Esophagus (tissue), 2 donors: ENCODE measurements at regions not wholly inside any gene's neighbourhood (a gene's known extent, or its start where the extent isn't known, plus 50 kb on each side); places are given as distances from the start of the nearest gene placed in this dataset.
"Not testable (repeated sequence)": the region's sequence is repeated elsewhere in the genome, so short reads cannot be mapped to it uniquely, and the experiment has no call there.

Experiments used
- H3K27ac ChIP-seq, 2 donors: one replicate each; pipeline ENCODE4 v1.5.1; 2013; ENCODE audit warnings: low read depth in 2 of 2, mild to moderate bottlenecking in 2 of 2, inconsistent platforms in 1 of 2, low read length in 1 of 2, moderate library complexity in 1 of 2
- H3K27me3 ChIP-seq, 2 donors: one replicate each; pipeline ENCODE4 v1.6.1; 2013; ENCODE audit warnings: low read length in 2 of 2, control low read depth in 1 of 2, mild to moderate bottlenecking in 1 of 2; ENCODE audit not compliant: insufficient read depth in 2 of 2, control insufficient read depth in 1 of 2
- H3K36me3 ChIP-seq, 2 donors: one replicate each; pipeline ENCODE4 v1.6.1; 2013; ENCODE audit warnings: low read length in 1 of 2; ENCODE audit not compliant: control insufficient read depth in 2 of 2, insufficient read depth in 2 of 2
- H3K4me1 ChIP-seq, 2 donors: one replicate each; pipeline ENCODE4 v1.6.1; 2013; ENCODE audit warnings: low read length in 1 of 2; ENCODE audit not compliant: control insufficient read depth in 2 of 2, insufficient read depth in 2 of 2
- H3K4me3 ChIP-seq, 2 donors: one replicate each; pipeline ENCODE4 v1.5.1; 2013; ENCODE audit warnings: low read length in 2 of 2, mild to moderate bottlenecking in 2 of 2, low read depth in 1 of 2, moderate library complexity in 1 of 2
- H3K9me3 ChIP-seq, 2 donors: one replicate each; pipeline ENCODE4 v1.6.1; 2013; ENCODE audit warnings: mild to moderate bottlenecking in 2 of 2, low read depth in 1 of 2, low read length in 1 of 2, moderate library complexity in 1 of 2; ENCODE audit not compliant: control insufficient read depth in 2 of 2, insufficient read depth in 1 of 2
- WGBS, 2 donors: extraction: QIAGEN DNeasy Blood & Tissue Kit; methylation state at CpG; one replicate each; pipeline ENCODE4 v1.1.7; 2013; 5-methylcytosine and 5-hydroxymethylcytosine counted together
- donor health status: healthy with polysubstance abuse.
- donor health status: Bipolar disorder and iron deficiency.

GRCh38 chr5:3155717-3156116 lies 404.2 kb upstream of the IRX2 start:
- Histone ChIP-seq H3K36me3 (no peaks in the 10 kb centered on the region), H3K27me3 (peaks cover 0 to 3% of the 10 kb centered on the region in 2 donors), H3K4me1 (no peaks in the 10 kb centered on the region), H3K4me3 (no peak overlapping the region), H3K9me3 (peaks cover 3% of the 10 kb centered on the region in 2 donors), H3K27ac (no peak overlapping the region)
- 89 to 93% methylated on average over 10 of the region's 10 CpGs for WGBS, 2 donors

DNA sequence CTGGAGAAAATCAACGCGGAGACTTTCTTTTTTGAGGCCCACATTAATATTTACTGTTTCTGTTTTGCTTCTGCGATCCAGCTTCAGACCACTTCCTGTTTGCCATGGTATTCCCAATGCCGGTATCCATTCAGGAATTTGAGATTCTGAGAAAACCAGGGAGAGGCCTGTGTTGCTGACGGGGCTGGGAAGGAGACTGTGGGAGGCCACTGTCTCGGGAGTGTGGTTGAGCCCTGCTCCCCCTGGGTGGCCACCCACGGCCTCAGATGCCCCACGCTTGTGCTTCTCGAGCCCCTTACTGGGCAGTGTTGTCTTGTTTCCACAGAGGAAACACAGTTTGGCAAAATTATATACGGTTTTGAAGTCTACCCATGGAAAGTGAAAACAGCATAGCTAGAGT lies 403.6 kb upstream of the IRX2 start:
- no peaks in the 10 kb centered on the region for H3K4me1 ChIP-seq
- 63 to 64% methylated on average over 10 of the region's 10 CpGs for WGBS, 2 donors
- H3K9me3 ChIP-seq = peaks cover 3 to 6% of the 10 kb centered on the region in 2 donors
- no peaks in the 10 kb centered on the region for H3K36me3 ChIP-seq
- no peak overlapping the region for H3K27ac ChIP-seq
- H3K27me3 ChIP-seq = peaks cover 0 to 3% of the 10 kb centered on the region in 2 donors
- H3K4me3 ChIP-seq = no peak overlapping the region

- Histone ChIP-seq H3K27me3 (peaks cover 0 to 3% of the 10 kb centered on the region in 2 donors), H3K9me3 (peaks cover 3 to 8% of the 10 kb centered on the region in 2 donors), H3K36me3 (no peaks in the 10 kb centered on the region), H3K4me3 (no peak overlapping the region), H3K4me1 (no peaks in the 10 kb centered on the region), H3K27ac (no peak overlapping the region)
- 32 to 49% methylated on average over 4 of the region's 4 CpGs for WGBS, 2 donors
These were observed 402.4 kb upstream of the IRX2 start for GRCh38 chr5:3153906-3154305.

- Histone ChIP-seq H3K4me1 (no peaks in the 10 kb centered on the region), H3K9me3 (peaks cover 3 to 8% of the 10 kb centered on the region in 2 donors), H3K27me3 (peaks cover 0 to 3% of the 10 kb centered on the region in 2 donors), H3K27ac (no peak overlapping the region), H3K36me3 (no peaks in the 10 kb centered on the region), H3K4me3 (no peak overlapping the region)
- 48 to 50% methylated on average over 10 of the region's 10 CpGs for WGBS, 2 donors
These were observed 401.9 kb upstream of the IRX2 start for GRCh38 chr5:3153226-3153858.

- Histone ChIP-seq H3K9me3 (peaks cover 0 to 6% of the 10 kb centered on the region in 2 donors), H3K4me3 (no peak overlapping the region), H3K27ac (no peak overlapping the region), H3K36me3 (no peaks in the 10 kb centered on the region), H3K27me3 (peaks cover 0 to 3% of the 10 kb centered on the region in 2 donors), H3K4me1 (no peaks in the 10 kb centered on the region)
- 79 to 85% methylated on average over 9 of the region's 9 CpGs for WGBS, 2 donors
These were observed 398.4 kb upstream of the IRX2 start for GRCh38 chr5:3149899-3150298.

- whole genome bisulfite sequencing, 2 donors = 93 to 94% methylated on average over 1 of the region's 1 CpG
- not testable (repeated sequence) for H3K27me3 ChIP-seq, H3K9me3 ChIP-seq, H3K4me1 ChIP-seq, H3K4me3 ChIP-seq, H3K27ac ChIP-seq, H3K36me3 ChIP-seq
These were observed 395.9 kb upstream of the IRX2 start for GRCh38 chr5:3147405-3147804.

DNA sequence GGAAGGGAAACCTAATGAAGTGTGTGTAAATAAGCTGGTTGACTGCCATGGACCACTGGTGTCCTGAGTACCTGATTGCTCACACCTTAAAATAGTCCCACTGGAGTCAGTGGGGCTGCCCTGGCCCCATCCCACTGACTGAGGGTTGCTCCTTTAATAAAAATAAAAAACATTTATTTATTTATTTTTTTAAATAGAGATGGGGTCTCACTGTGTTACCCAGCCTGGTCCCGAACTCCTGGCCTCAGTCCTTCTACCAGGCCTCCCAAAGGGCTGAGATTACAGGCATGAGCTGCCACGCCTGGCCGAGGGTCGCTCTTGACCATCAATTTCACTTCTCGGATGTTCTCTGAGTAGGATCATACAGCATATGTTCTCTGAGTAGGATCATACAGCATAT lies 394.2 kb upstream of the IRX2 start:
- Histone ChIP-seq H3K4me1 (no peaks in the 10 kb centered on the region), H3K27ac (no peak overlapping the region), H3K9me3 (peaks cover 0 to 10% of the 10 kb centered on the region in 2 donors), H3K36me3 (no peaks in the 10 kb centered on the region), H3K4me3 (no peak overlapping the region), H3K27me3 (no peaks in the 10 kb centered on the region)
- WGBS, 2 donors = 82 to 90% methylated on average over 5 of the region's 5 CpGs

GRCh38 chr5:3143382-3143781 lies 391.9 kb upstream of the IRX2 start:
- no peak overlapping the region for H3K4me3 ChIP-seq
- H3K36me3 ChIP-seq = no peaks in the 10 kb centered on the region
- H3K4me1 ChIP-seq = peaks cover 0 to 2% of the 10 kb centered on the region in 2 donors
- no peak overlapping the region for H3K27ac ChIP-seq
- WGBS, 2 donors = 80 to 86% methylated on average over 12 of the region's 12 CpGs
- no peaks in the 10 kb centered on the region for H3K27me3 ChIP-seq
- H3K9me3 ChIP-seq = peaks cover 0 to 6% of the 10 kb centered on the region in 2 donors

- Histone ChIP-seq H3K36me3 (no peaks in the 10 kb centered on the region), H3K27me3 (no peaks in the 10 kb centered on the region), H3K4me1 (peaks cover 0 to 2% of the 10 kb centered on the region in 2 donors), H3K4me3 (no peak overlapping the region), H3K9me3 (peaks cover 0 to 6% of the 10 kb centered on the region in 2 donors), H3K27ac (no peak overlapping the region)
- 72 to 79% methylated on average over 25 of the region's 25 CpGs for WGBS, 2 donors
These were observed 391.0 kb upstream of the IRX2 start for GRCh38 chr5:3142261-3143027.

GRCh38 chr5:3140117-3140516 lies 388.6 kb upstream of the IRX2 start:
- Histone ChIP-seq H3K27ac (no peak overlapping the region), H3K36me3 (no peaks in the 10 kb centered on the region), H3K9me3 (peaks cover 0 to 6% of the 10 kb centered on the region in 2 donors), H3K4me1 (peaks cover 0 to 2% of the 10 kb centered on the region in 2 donors), H3K27me3 (no peaks in the 10 kb centered on the region), H3K4me3 (no peak overlapping the region)
- WGBS, 2 donors = 92 to 95% methylated on average over 7 of the region's 7 CpGs
